ENCODE measurements at regions not wholly inside any gene's neighbourhood (a gene's known extent, or its start where the extent isn't known, plus 50 kb on each side); places are given as distances from the start of the nearest gene placed in this dataset.

DNA sequence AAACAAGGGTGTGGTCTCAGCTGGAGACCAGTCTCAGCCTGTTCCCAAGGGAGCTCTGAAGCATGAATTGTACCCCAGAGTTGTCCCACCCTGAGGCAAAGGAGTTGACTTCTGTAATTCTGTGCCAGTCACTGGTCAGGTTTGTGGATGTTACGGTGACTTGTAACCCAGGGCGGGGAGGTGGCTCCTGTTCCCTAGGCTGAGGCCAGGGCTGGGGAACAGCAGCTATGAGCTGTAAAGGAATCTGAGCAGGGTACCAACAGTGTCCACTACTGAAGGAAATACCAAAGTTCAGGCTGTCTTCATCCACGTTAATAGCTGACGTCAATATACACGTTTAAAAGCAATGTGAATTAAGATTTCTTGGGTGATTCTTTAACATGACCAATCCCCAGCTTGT is 266.2 kb downstream of the ABHD5 start:
- TF ChIP-seq Cebpa-rat (IDR thresholded peaks at IDR 0.05) = no peak
- Histone ChIP-seq H3K4me1 (peaks cover 8% of the 10 kb centered on the region; the same call in 1 of the 2 replicates), H3K36me3 (no peaks in the 10 kb centered on the region), H3K27ac (no peak overlapping the region), H3K4me3 (no peak overlapping the region), H3K9ac (no peak overlapping the region), H4K20me1 (no peaks in the 10 kb centered on the region), H3K27me3 (no peaks in the 10 kb centered on the region), H3K4me2 (no peak overlapping the region), H3K9me3 (no peaks in the 10 kb centered on the region)

DNA sequence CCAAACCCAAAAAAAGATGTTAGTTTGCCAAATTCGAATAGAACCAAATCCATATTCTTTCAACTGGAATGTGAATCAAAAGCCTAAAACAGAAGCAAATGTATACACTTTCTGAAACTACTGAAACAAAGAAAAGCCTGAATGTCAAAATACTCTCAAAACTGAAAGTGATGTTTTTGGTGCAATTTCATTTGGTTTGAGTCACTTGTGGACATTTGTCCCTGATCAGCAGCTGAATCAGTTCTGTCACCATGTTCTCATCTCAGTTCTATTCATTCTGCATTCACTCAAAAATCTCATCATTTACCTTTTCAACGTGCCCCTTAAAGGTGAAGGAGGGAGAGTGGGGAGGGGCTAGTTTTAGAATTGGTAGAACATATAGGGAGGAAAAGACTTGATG is 266.8 kb downstream of the ABHD5 start:
- no peak overlapping the region for H3K4me3 ChIP-seq
- H3K27me3 ChIP-seq = no peaks in the 10 kb centered on the region
- no peak overlapping the region for H3K4me2 ChIP-seq
- H3K27ac ChIP-seq = no peak overlapping the region
- H3K9ac ChIP-seq = no peak overlapping the region
- H3K36me3 ChIP-seq = no peaks in the 10 kb centered on the region
- H4K20me1 ChIP-seq = no peaks in the 10 kb centered on the region
- H3K4me1 ChIP-seq = peaks cover 8% of the 10 kb centered on the region; the same call in 1 of the 2 replicates
- TF ChIP-seq Cebpa-rat (IDR thresholded peaks at IDR 0.05) = no peak
- H3K9me3 ChIP-seq = no peaks in the 10 kb centered on the region

DNA sequence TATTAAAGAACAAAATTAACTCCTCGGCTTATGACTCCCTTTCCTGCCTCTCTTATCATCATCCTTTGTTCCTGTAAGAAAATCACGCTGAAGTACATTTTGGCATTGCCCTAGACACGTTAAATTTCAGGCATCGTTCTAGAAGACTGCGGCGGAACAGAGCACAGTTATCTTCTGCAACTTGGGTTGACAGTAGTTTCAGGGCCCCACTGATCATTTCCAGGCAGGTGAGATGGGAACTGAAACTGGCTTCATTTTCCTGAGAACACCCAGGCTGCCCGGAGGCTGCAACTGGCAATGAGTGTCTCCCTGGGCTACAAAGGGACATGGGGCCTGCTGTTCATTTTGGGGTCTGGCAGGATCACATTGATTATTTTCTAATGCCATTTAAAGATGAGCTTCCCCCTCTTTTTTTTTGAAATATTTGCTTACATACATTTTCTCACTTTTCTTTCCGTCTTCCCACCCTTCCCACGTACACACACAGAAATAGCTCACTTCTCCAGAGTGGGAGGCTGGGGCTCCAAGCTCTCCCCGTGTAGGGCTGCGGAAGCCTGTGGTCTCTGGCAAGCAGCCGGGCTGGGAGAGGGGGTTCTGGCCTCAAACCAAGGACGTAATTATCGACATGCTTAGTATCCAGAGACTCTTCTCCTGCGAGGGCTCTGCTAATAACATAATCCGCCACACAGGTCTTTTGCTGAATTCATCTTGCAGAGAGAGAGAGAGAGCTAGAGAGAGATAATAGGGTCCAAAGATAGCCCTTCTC is 267.4 kb downstream of the ABHD5 start:
- Histone ChIP-seq H3K4me1 (peaks cover 8% of the 10 kb centered on the region; the same call in 1 of the 2 replicates), H3K27ac (no peak overlapping the region)
- no peak for TF ChIP-seq Cebpa-rat (IDR thresholded peaks at IDR 0.05)

DNA sequence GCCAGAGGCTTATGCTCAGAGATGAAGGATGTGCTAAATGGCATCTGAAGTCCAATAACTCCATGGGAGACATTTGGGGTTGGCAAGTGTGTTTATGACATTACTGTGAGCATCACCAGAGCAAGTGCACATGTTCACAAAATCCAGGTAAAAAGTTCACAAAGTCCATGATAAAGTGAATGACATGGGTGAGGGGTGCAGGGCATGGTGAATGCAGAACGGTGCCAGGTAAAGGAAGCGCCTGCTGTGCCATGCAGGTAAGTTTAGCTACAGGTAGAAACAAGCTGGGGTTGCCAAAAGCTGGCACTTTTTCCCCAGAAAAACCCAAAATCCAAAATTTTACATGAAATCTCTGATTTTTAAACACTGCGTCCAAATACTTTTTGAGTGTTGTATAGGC is 268.2 kb downstream of the ABHD5 start:
- Histone ChIP-seq H3K36me3 (no peaks in the 10 kb centered on the region), H3K27ac (no peak overlapping the region), H3K4me2 (no peak overlapping the region), H3K9ac (no peak overlapping the region), H3K4me1 (peaks cover 1% of the 10 kb centered on the region; the same call in 1 of the 2 replicates), H3K4me3 (no peak overlapping the region), H4K20me1 (no peaks in the 10 kb centered on the region), H3K9me3 (no peaks in the 10 kb centered on the region), H3K27me3 (no peaks in the 10 kb centered on the region)
- no peak for TF ChIP-seq Cebpa-rat (IDR thresholded peaks at IDR 0.05)

More for the DNA sequence above, 267.4 kb downstream of the ABHD5 start:
- H3K4me2 ChIP-seq = no peak overlapping the region
- H3K4me3 ChIP-seq = no peak overlapping the region
- no peaks in the 10 kb centered on the region for H3K36me3 ChIP-seq
- H3K27me3 ChIP-seq = no peaks in the 10 kb centered on the region
- no peaks in the 10 kb centered on the region for H3K9me3 ChIP-seq
- no peak overlapping the region for H3K9ac ChIP-seq
- H4K20me1 ChIP-seq = no peaks in the 10 kb centered on the region

DNA sequence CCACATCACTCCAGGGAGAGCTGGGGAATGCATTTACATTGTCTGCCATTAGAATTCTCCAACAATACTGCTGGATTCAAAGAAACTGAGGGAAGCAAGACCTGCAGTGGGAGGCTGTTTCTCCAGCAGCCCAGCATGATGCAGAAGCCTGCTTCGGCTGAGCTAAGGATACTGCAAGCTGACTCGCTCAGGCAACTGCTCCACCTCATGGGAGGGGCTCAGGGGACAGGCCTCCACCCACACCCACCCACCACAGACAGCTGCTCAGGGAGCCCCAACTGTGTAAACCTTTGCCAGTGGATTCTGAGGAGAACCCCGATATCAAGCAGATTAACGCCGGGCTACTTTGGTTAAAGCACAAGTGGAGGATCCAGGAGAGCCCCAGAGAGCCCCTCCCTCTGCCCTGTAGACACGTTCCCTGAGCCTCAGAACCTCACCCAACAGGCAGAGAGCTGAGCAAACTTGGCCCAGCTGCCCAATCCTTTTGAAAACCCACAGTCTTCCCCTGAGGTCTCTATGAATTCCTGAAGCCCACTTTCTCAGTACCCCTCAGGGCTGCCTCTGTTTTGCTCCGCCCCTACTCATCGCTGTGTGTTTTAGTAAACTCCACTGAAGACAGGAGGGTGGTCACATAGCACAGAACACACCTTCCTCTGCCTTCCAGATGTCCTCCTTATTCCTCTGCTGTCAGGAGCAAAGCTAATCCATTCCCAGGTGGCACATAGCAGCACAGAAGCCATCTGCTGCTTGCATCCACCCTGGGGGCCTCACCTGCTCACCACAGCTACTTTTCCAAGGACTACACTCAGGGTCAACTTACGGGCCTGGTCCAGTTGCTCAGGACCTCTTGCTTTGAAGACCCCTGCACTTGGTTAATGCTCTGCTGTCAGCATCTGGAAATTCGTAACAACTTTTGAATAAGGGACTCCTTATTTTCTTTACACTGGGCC is 269.0 kb downstream of the ABHD5 start:
- TF ChIP-seq Cebpa-rat (IDR thresholded peaks at IDR 0.05) = no peak
- no peaks in the 10 kb centered on the region for H3K27me3 ChIP-seq
- no peaks in the 10 kb centered on the region for H3K9me3 ChIP-seq
- H3K4me1 ChIP-seq = no peaks in the 10 kb centered on the region
- no peak overlapping the region for H3K4me3 ChIP-seq
- H3K4me2 ChIP-seq = no peak overlapping the region
- H3K36me3 ChIP-seq = no peaks in the 10 kb centered on the region
- H4K20me1 ChIP-seq = no peaks in the 10 kb centered on the region
- H3K9ac ChIP-seq = no peak overlapping the region
- no peak overlapping the region for H3K27ac ChIP-seq

DNA sequence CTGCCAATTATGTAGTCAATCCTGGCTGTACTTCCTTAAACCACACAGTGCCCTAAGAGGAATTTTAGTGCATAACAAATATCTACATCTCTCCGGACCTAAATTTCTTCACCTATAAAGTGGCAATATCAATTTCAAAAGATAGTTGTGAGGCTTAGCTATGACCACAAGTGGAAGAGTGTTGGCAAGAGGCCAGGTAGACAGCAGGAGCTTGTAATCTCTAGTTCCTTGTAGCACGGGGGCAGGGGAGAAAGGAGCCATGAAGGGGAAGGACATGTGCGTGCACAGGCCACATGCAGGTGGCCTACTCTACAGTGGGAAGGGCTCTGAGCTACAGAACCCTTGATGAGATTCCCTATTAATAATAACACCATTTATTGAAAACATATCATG is 269.7 kb downstream of the ABHD5 start:
- no peak overlapping the region for H3K27ac ChIP-seq
- no peak overlapping the region for H3K9ac ChIP-seq
- no peaks in the 10 kb centered on the region for H3K9me3 ChIP-seq
- no peaks in the 10 kb centered on the region for H3K36me3 ChIP-seq
- TF ChIP-seq Cebpa-rat (IDR thresholded peaks at IDR 0.05) = no peak
- no peaks in the 10 kb centered on the region for H3K27me3 ChIP-seq
- H4K20me1 ChIP-seq = no peaks in the 10 kb centered on the region
- H3K4me3 ChIP-seq = no peak overlapping the region
- H3K4me1 ChIP-seq = no peaks in the 10 kb centered on the region
- H3K4me2 ChIP-seq = no peak overlapping the region

DNA sequence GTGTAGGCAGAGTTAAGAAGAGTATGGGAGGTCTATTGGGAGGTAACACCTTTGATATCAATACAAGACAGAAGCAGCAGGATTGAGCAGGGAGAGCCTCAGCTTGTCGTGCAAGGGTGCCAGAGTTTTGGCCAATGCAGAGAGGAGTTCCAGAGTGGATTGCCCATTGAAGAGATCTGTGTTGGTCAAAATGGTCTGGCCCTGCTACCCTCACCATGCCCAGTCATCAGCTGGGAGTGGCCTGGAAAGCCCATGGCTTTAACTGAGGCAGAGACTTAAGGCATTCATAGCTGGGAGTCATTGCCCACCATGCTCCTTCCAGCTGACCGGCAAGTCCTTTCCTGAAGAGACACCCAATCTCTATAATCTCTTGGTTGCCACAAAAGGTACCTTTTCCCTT is 271.3 kb downstream of the ABHD5 start:
- no peaks in the 10 kb centered on the region for H4K20me1 ChIP-seq
- TF ChIP-seq Cebpa-rat (IDR thresholded peaks at IDR 0.05) = no peak
- H3K4me1 ChIP-seq = no peaks in the 10 kb centered on the region
- H3K27ac ChIP-seq = no peak overlapping the region
- H3K9me3 ChIP-seq = no peaks in the 10 kb centered on the region
- no peak overlapping the region for H3K9ac ChIP-seq
- no peaks in the 10 kb centered on the region for H3K27me3 ChIP-seq
- H3K36me3 ChIP-seq = no peaks in the 10 kb centered on the region
- H3K4me2 ChIP-seq = no peak overlapping the region
- H3K4me3 ChIP-seq = no peak overlapping the region

DNA sequence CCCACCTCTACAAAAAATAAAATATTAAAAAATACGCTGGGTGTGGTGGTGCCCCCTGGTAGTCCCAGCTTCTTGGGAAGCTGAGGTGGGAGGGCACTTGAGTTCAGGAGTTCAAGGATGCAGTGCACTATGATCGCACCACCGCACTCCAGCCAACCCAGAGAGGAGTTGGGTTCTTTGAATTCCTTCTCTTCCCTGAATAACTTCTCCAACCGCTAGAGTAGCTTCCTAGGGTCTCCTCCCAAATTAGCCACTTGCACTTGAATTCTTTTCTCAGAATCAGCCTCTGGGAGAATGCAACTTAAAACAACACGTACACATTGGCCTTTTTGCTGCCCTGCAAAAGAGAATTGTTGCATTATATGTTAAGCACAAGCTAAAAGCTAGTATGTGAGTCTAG is 272.5 kb downstream of the ABHD5 start:
- no peaks in the 10 kb centered on the region for H3K27me3 ChIP-seq
- no peaks in the 10 kb centered on the region for H4K20me1 ChIP-seq
- no peak overlapping the region for H3K9ac ChIP-seq
- H3K4me2 ChIP-seq = no peak overlapping the region
- H3K36me3 ChIP-seq = no peaks in the 10 kb centered on the region
- no peak for TF ChIP-seq Cebpa-rat (IDR thresholded peaks at IDR 0.05)
- H3K27ac ChIP-seq = no peak overlapping the region
- H3K9me3 ChIP-seq = no peaks in the 10 kb centered on the region
- H3K4me3 ChIP-seq = no peak overlapping the region
- H3K4me1 ChIP-seq = no peaks in the 10 kb centered on the region

DNA sequence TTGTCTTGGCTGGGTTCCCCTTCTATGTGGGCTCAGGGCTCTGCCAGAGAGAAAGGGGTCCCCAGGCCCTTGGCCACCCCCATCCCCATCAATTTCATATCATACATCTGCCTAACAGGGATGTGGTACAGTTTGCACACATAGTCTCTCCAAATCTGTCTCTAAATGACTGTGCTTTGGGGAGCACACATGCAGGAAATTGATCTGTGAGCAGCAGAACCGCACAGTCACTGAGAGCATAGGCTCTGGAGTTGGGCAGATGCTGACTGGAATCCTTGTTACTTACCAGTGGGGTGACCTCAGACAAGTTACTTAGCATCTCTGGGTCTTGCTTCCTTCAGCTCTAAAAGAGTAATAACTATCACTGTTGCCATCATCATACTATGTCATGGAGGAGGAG is 273.9 kb downstream of the ABHD5 start:
- Histone ChIP-seq H3K27me3 (no peaks in the 10 kb centered on the region), H3K9me3 (no peaks in the 10 kb centered on the region), H3K36me3 (no peaks in the 10 kb centered on the region), H3K4me3 (no peak overlapping the region), H3K9ac (no peak overlapping the region), H3K27ac (no peak overlapping the region), H3K4me1 (no peaks in the 10 kb centered on the region), H3K4me2 (no peak overlapping the region), H4K20me1 (no peaks in the 10 kb centered on the region)
- TF ChIP-seq Cebpa-rat (IDR thresholded peaks at IDR 0.05) = no peak

DNA sequence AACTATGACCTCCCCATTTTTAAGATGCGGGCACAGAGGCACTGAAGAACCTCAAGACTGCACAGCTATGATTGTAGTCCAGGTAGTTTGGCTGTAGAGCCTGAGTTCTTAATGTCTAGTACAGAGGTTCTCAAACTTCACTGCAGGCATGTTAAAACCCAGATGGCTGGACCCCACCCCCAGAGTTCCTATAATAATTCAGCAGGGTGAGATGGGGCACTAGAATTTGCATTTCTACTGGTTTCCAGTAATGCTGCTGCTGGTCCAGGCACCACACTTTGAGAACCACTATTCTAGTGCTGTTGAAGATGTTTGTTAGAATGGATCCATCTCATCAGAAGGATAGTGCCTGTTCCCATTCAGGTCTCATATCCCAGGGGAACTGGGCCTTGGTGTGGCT is 274.9 kb downstream of the ABHD5 start:
- no peaks in the 10 kb centered on the region for H3K27me3 ChIP-seq
- H3K4me2 ChIP-seq = no peak overlapping the region
- H3K9me3 ChIP-seq = no peaks in the 10 kb centered on the region
- no peaks in the 10 kb centered on the region for H3K36me3 ChIP-seq
- H3K4me1 ChIP-seq = no peaks in the 10 kb centered on the region
- no peak overlapping the region for H3K9ac ChIP-seq
- H3K4me3 ChIP-seq = no peak overlapping the region
- no peaks in the 10 kb centered on the region for H4K20me1 ChIP-seq
- no peak overlapping the region for H3K27ac ChIP-seq
- no peak for TF ChIP-seq Cebpa-rat (IDR thresholded peaks at IDR 0.05)

Data from BLaER1 (cell line).